GM19372 (cell line): ENCODE measurements at regions not wholly inside any gene's neighbourhood (a gene's known extent, or its start where the extent isn't known, plus 50 kb on each side); places are given as distances from the start of the nearest gene placed in this dataset.
"Not testable (repeated sequence)": the region's sequence is repeated elsewhere in the genome, so short reads cannot be mapped to it uniquely, and the experiment has no call there.

Experiments used
- ATAC-seq: cut with Tn5 transposase; IDR thresholded peaks from one replicate; pipeline ENCODE4 v1.9.1; 2021; ENCODE audit warnings: mild to moderate bottlenecking, low read depth, moderate library complexity; ENCODE audit not compliant: unreplicated experiment

- ATAC-seq: no peak
Measured at GRCh38 chr13:83731113-83731512, 151.2 kb downstream of the SLITRK1 start.

GRCh38 chr13:83730674-83731073, 151.6 kb downstream of the SLITRK1 start:
- no peak for ATAC-seq

GRCh38 chr13:83722443-83722842, 159.8 kb downstream of the SLITRK1 start:
- no peak for ATAC-seq

GRCh38 chr13:83716121-83716520, 166.2 kb downstream of the SLITRK1 start:
- ATAC-seq: no peak

GRCh38 chr13:83714236-83714635, 168.0 kb downstream of the SLITRK1 start:
- ATAC-seq: no peak

GRCh38 chr13:83710133-83710515, 172.2 kb downstream of the SLITRK1 start:
- no peak for ATAC-seq

- no peak for ATAC-seq
Measured at GRCh38 chr13:83709426-83710132, 172.7 kb downstream of the SLITRK1 start.

GRCh38 chr13:83702021-83702420, 180.3 kb downstream of the SLITRK1 start:
- ATAC-seq: no peak

- ATAC-seq: no peak
Measured at GRCh38 chr13:83692800-83693199, 189.5 kb downstream of the SLITRK1 start.

- no peak for ATAC-seq
Measured at GRCh38 chr13:83691966-83692365, 190.3 kb downstream of the SLITRK1 start.

- ATAC-seq: no peak
Measured at GRCh38 chr13:83681547-83681946, 200.7 kb downstream of the SLITRK1 start.

- ATAC-seq: no peak
Measured at GRCh38 chr13:83677985-83678384, 204.3 kb downstream of the SLITRK1 start.

GRCh38 chr13:83672612-83673011, 209.7 kb downstream of the SLITRK1 start:
- no peak for ATAC-seq

- ATAC-seq: no peak
Measured at GRCh38 chr13:83667606-83668005, 214.7 kb downstream of the SLITRK1 start.

- ATAC-seq: no peak
Measured at GRCh38 chr13:83666141-83666540, 216.1 kb downstream of the SLITRK1 start.

GRCh38 chr13:83657281-83657680, 225.0 kb downstream of the SLITRK1 start:
- no peak for ATAC-seq

GRCh38 chr13:83642617-83643016, 239.7 kb downstream of the SLITRK1 start:
- ATAC-seq: not testable (repeated sequence)

- ATAC-seq: no peak
Measured at GRCh38 chr13:83634601-83635000, 247.7 kb downstream of the SLITRK1 start.

GRCh38 chr13:83633746-83634145, 248.5 kb downstream of the SLITRK1 start:
- no peak for ATAC-seq

- no peak for ATAC-seq
Measured at GRCh38 chr13:83622422-83622784, 259.9 kb downstream of the SLITRK1 start.

- no peak for ATAC-seq
Measured at GRCh38 chr13:83621765-83622421, 260.4 kb downstream of the SLITRK1 start.

- ATAC-seq: no peak
Measured at GRCh38 chr13:83620530-83621220, 261.6 kb downstream of the SLITRK1 start.
